HepG2 (cell line): ENCODE measurements at regions not wholly inside any gene's neighbourhood (a gene's known extent, or its start where the extent isn't known, plus 50 kb on each side); places are given as distances from the start of the nearest gene placed in this dataset.

Source experiments
- ATAC-seq: fragments of 200-7000 bp; cut with Tn5 transposase; 3 replicates; pipeline ENCODE4 v1.9.1; 2020; ENCODE audit warnings: mild to moderate bottlenecking, moderate library complexity
- BruUV-seq: library from RNA; stranded (reverse); fragments of 400-500 nt; replicated peaks from 2 replicates; lab custom pipeline; 2021; lab: Mats Ljungman, UMichigan
- CTCF ChIA-PET: fragments of 300-600 bp; formaldehyde crosslinking; extraction: SDS; loops from one replicate; lab custom pipeline; 2021; ENCODE audit warnings: low total read pairs, inconsistent platforms, low intra/inter-chr PET ratio; lab: Yijun Ruan, JAX
- POLR2A ChIA-PET: fragments of 350-600 bp; sonication (Branson Sonifier 250); formaldehyde crosslinking; loops from one replicate; lab custom pipeline; 2020; ENCODE audit warnings: antibody characterized with exemption, inconsistent platforms; lab: Yijun Ruan, JAX
- DNase-seq: peaks from one replicate; pipeline ENCODE4 v3.0.0-alpha.2; 2015; ENCODE audit warnings: low spot score
- FAIRE-seq: peaks from 3 replicates; lab custom pipeline; 2011; peaks lifted over from hg19 to GRCh38; lab: Jason Lieb, UNC
- H2AFZ ChIP-seq: one replicate; pipeline ENCODE4 v1.6.1; 2011; ENCODE audit warnings: low read length, inconsistent platforms
- H3K27ac ChIP-seq: fragments of 300-600 bp; 3 replicates; pipeline ENCODE4 v1.8.0; 2011; ENCODE audit warnings: mixed run types, mild to moderate bottlenecking, mixed read lengths, low read length, inconsistent platforms; ENCODE audit not compliant: insufficient read depth; ENCODE audit errors: extremely low read length
- H3K27me3 ChIP-seq, 2 experiments: fragments of 200-600 bp in 1 of 2; 2 replicates in 1 of 2; 3 replicates in 1 of 2; pipeline versions ENCODE4 v1.6.0 to v1.8.0; 2011; ENCODE audit warnings: low read length in 2 of 2, mild to moderate bottlenecking in 2 of 2, moderate library complexity in 2 of 2, inconsistent platforms in 1 of 2; ENCODE audit not compliant: insufficient read depth in 2 of 2, control insufficient read depth in 1 of 2
- H3K36me3 ChIP-seq, 2 experiments: fragments of 200-600 bp in 1 of 2; replicated peaks in 1 of 2; 2 replicates in 1 of 2; 3 replicates in 1 of 2; pipeline versions ENCODE4 v1.5.1 to v1.8.0; 2011; ENCODE audit warnings: low read length in 2 of 2, inconsistent platforms in 1 of 2; ENCODE audit not compliant: insufficient read depth in 2 of 2, control insufficient read depth in 1 of 2
- H3K4me1 ChIP-seq: 2 replicates; pipeline ENCODE4 v1.5.1; 2012; ENCODE audit warnings: low read length, inconsistent platforms; ENCODE audit not compliant: insufficient read depth
- H3K4me2 ChIP-seq: 2 replicates; pipeline ENCODE4 v1.6.0; 2011; ENCODE audit warnings: low read depth, low read length, inconsistent platforms
- H3K4me3 ChIP-seq, 3 experiments: fragments of 200-600 bp in 1 of 3; sonication (generic), shearing (Covaris generic) in 1 of 3; replicated peaks in 1 of 3; 2 replicates each; pipeline ENCODE4 v1.5.1; 2011 to 2016; ENCODE audit warnings: low read length in 3 of 3, inconsistent platforms in 2 of 3, low read depth in 2 of 3, mild to moderate bottlenecking in 2 of 3, control low read depth in 1 of 3, mixed read lengths in 1 of 3; ENCODE audit not compliant: insufficient read depth in 1 of 3
- H3K79me2 ChIP-seq: one replicate; pipeline ENCODE4 v1.6.1; 2011; ENCODE audit warnings: low read length, inconsistent platforms; ENCODE audit not compliant: insufficient read depth
- H3K9ac ChIP-seq: 2 replicates; pipeline ENCODE4 v1.6.0; 2011; ENCODE audit warnings: mild to moderate bottlenecking, low read depth, low read length, inconsistent platforms; ENCODE audit not compliant: insufficient read depth
- H3K9me3 ChIP-seq: 2 replicates; pipeline ENCODE4 v1.5.1; 2012; ENCODE audit warnings: mild to moderate bottlenecking, low read length
- H4K20me1 ChIP-seq: 2 replicates; pipeline ENCODE4 v1.6.0; 2011; ENCODE audit warnings: inconsistent platforms, mild to moderate bottlenecking, low read length, moderate library complexity; ENCODE audit not compliant: insufficient read depth
- BRF2 ChIP-seq: sonication (generic); formaldehyde crosslinking; IDR thresholded peaks from 2 replicates; pipeline ENCODE4 v1.8.1; 2022; ENCODE audit warnings: mild to moderate bottlenecking, missing genetic modification reagents
- GMEB1 ChIP-seq: sonication (generic); formaldehyde crosslinking; IDR thresholded peaks from 2 replicates; pipeline ENCODE4 v1.5.1; 2020; ENCODE audit warnings: missing genetic modification reagents, mild to moderate bottlenecking, borderline replicate concordance
- HNF1B ChIP-seq: sonication (generic); formaldehyde crosslinking; IDR thresholded peaks from 2 replicates; pipeline ENCODE4 v1.5.1; 2020; ENCODE audit warnings: mild to moderate bottlenecking, moderate library complexity, missing genetic modification reagents
- SMARCC2 ChIP-seq: fragments of 450-650 bp; IDR thresholded peaks from 2 replicates; pipeline ENCODE4 v1.6.1; 2017; ENCODE audit warnings: antibody characterized with exemption, mild to moderate bottlenecking
- THRA ChIP-seq: sonication (generic); formaldehyde crosslinking; IDR thresholded peaks from 2 replicates; pipeline ENCODE4 v1.4.0; 2020; ENCODE audit warnings: missing genetic modification reagents, borderline replicate concordance
- ZNF547 ChIP-seq: sonication (generic); formaldehyde crosslinking; IDR thresholded peaks from 2 replicates; pipeline ENCODE4 v1.5.1; 2020; ENCODE audit warnings: mild to moderate bottlenecking, missing genetic modification reagents
- WGBS: methylation state at CpG from one replicate; pipeline ENCODE4 v1.1.6; 2017; ENCODE audit warnings: low lambda C conversion rate; 5-methylcytosine and 5-hydroxymethylcytosine counted together
- in situ Hi-C: cut with HindIII; loops from 2 replicates; pipeline ENCODE4 v1.10.0; 2017; ENCODE audit warnings: low pct_unique_long_range_greater_than_20kb; ENCODE audit not compliant: extremely low pct_ligation_motif_present
- intact Hi-C: fragments of 100-400 bp; cut with micrococcal nuclease; formaldehyde crosslinking; loops from one replicate; pipeline ENCODE4 v1.10.0; 2022; ENCODE audit not compliant: unreplicated experiment

GRCh38 chr3:4060603-4061002 lies 242.6 kb upstream of the SETMAR start:
- no peaks in the 10 kb centered on the region for H3K4me1 ChIP-seq
- intact Hi-C loops: no loop called here
- no peak for FAIRE-seq
- TF ChIP-seq GMEB1 (CRISPR knock-in tag) (no peak), SMARCC2 (no peak), THRA (CRISPR knock-in tag) (no peak), BRF2 (CRISPR knock-in tag) (no peak), ZNF547 (no peak), HNF1B (CRISPR knock-in tag) (no peak)
- ChIA-PET POLR2A (no interaction called here), CTCF (no interaction called here)
- DNase-seq: no peak
- H3K9ac ChIP-seq: no peak overlapping the region
- H3K27ac ChIP-seq: no peak overlapping the region
- in situ Hi-C loops: no loop called here
- no peak overlapping the region for H3K4me2 ChIP-seq
- H3K27me3 ChIP-seq: no peaks in the 10 kb centered on the region
- WGBS: 84% methylated on average over 1 of the region's 1 CpG
- H3K36me3 ChIP-seq: no peaks in the 10 kb centered on the region
- no peaks in the 10 kb centered on the region for H3K79me2 ChIP-seq
- no TSS peak for BruUV-seq
- no peak overlapping the region for H2AFZ ChIP-seq
- no peaks in the 10 kb centered on the region for H4K20me1 ChIP-seq
- no peak for ATAC-seq
- H3K4me3 ChIP-seq: no peak overlapping the region
- H3K9me3 ChIP-seq: no peaks in the 10 kb centered on the region
